HCT116 (cell line): ENCODE measurements at regions not wholly inside any gene's neighbourhood (a gene's known extent, or its start where the extent isn't known, plus 50 kb on each side); places are given as distances from the start of the nearest gene placed in this dataset.

ENCODE experiments used
- ATAC-seq: fragments of 200-7000 bp; cut with Tn5 transposase; 2 replicates; pipeline ENCODE4 v1.9.1; 2020; ENCODE audit warnings: mild to moderate bottlenecking, moderate library complexity
- BruUV-seq: library from RNA; stranded (reverse); fragments of 400-500 nt; replicated peaks from 2 replicates; lab custom pipeline; 2021; lab: Mats Ljungman, UMichigan
- CTCF ChIA-PET: fragments of 300-600 bp; sonication (Branson Sonifier 250); formaldehyde crosslinking; loops from one replicate; lab custom pipeline; 2021; ENCODE audit warnings: antibody characterized with exemption; lab: Charles Lee
- POLR2A ChIA-PET: fragments of 300-600, 350-600 bp; sonication (Branson Sonifier 250); formaldehyde crosslinking; loops from one replicate; lab custom pipeline; 2021; ENCODE audit warnings: antibody characterized with exemption; lab: Charles Lee
- RAD21 ChIA-PET, 2 experiments: fragments of 300-600 bp; sonication (Branson Sonifier 250); formaldehyde crosslinking; loops; one replicate each; lab custom pipeline; 2023; ENCODE audit warnings: low total read pairs in 2 of 2; ENCODE audit not compliant: uncharacterized antibody in 2 of 2, unreplicated experiment in 2 of 2, low non-redundant PET in 1 of 2; lab: Charles Lee
- DNase-seq: peaks from one replicate; pipeline ENCODE4 v3.0.0-alpha.2; 2010; ENCODE audit warnings: low read depth, low spot score
- H2AFZ ChIP-seq: fragments of 200-600 bp; shearing (Covaris generic), sonication (generic); 2 replicates; pipeline ENCODE4 v1.6.1; 2017; ENCODE audit warnings: low read depth, mixed run types, mixed read lengths, antibody characterized with exemption, low read length; ENCODE audit not compliant: poor library complexity, severe bottlenecking
- H3K27ac ChIP-seq: 2 replicates; pipeline ENCODE4 v1.5.1; 2012; ENCODE audit warnings: low read depth, low read length
- H3K27me3 ChIP-seq: fragments of 200-600 bp; sonication (generic); 2 replicates; pipeline ENCODE4 v1.6.1; 2016; ENCODE audit warnings: mixed run types, low read length, mixed read lengths; ENCODE audit not compliant: insufficient read depth
- H3K36me3 ChIP-seq, 2 experiments: fragments of 200-500 bp in 1 of 2; fragments of 200-600 bp in 1 of 2; sonication (Bioruptor generic) in 1 of 2; sonication (generic) in 1 of 2; 2 replicates each; pipeline versions ENCODE4 v1.5.1 to v1.6.1; 2014 to 2016; ENCODE audit warnings: low read length in 2 of 2, inconsistent platforms in 1 of 2, mixed read lengths in 1 of 2, mixed run types in 1 of 2; ENCODE audit not compliant: insufficient read depth in 2 of 2, control insufficient read depth in 1 of 2
- H3K4me1 ChIP-seq, 2 experiments: fragments of 200-600 bp in 1 of 2; sonication (generic) in 1 of 2; 2 replicates each; pipeline versions ENCODE4 v1.5.1 to v1.6.1; 2012 to 2017; ENCODE audit warnings: low read length in 2 of 2, inconsistent platforms in 1 of 2, mild to moderate bottlenecking in 1 of 2, mixed read lengths in 1 of 2, mixed run types in 1 of 2, moderate library complexity in 1 of 2; ENCODE audit not compliant: insufficient read depth in 2 of 2, control insufficient read depth in 1 of 2
- H3K4me2 ChIP-seq: fragments of 200-600 bp; sonication (generic); 2 replicates; pipeline ENCODE4 v1.6.1; 2017; ENCODE audit warnings: mixed run types, low read length, mixed read lengths
- H3K4me3 ChIP-seq, 2 experiments: fragments of 200-600 bp in 1 of 2; sonication (generic) in 1 of 2; replicated peaks in 1 of 2; 2 replicates each; pipeline ENCODE4 v1.5.1; 2011 to 2016; ENCODE audit warnings: low read length in 2 of 2, control low read depth in 1 of 2, low read depth in 1 of 2, mild to moderate bottlenecking in 1 of 2, mixed read lengths in 1 of 2, mixed run types in 1 of 2
- H3K79me2 ChIP-seq: fragments of 200-600 bp; sonication (generic); 2 replicates; pipeline ENCODE4 v1.6.1; 2017; ENCODE audit warnings: mild to moderate bottlenecking, mixed run types, low read length, moderate library complexity, mixed read lengths; ENCODE audit not compliant: insufficient read depth
- H3K9ac ChIP-seq: fragments of 200-600 bp; sonication (generic); 2 replicates; pipeline ENCODE4 v1.6.1; 2016; ENCODE audit warnings: low read length, mixed read lengths
- H3K9me2 ChIP-seq: fragments of 200-600 bp; sonication (generic), shearing (Covaris generic); 2 replicates; pipeline ENCODE4 v1.6.1; 2017; ENCODE audit warnings: mixed run types, mild to moderate bottlenecking, moderate library complexity; ENCODE audit not compliant: insufficient read depth
- H3K9me3 ChIP-seq, 2 experiments: fragments of 200-500 bp in 1 of 2; fragments of 200-600 bp in 1 of 2; sonication (Bioruptor generic) in 1 of 2; sonication (generic) in 1 of 2; 2 replicates each; pipeline ENCODE4 v1.6.1; 2014 to 2017; ENCODE audit warnings: low read length in 2 of 2, mixed read lengths in 2 of 2, inconsistent platforms in 1 of 2, low read depth in 1 of 2, mild to moderate bottlenecking in 1 of 2, mixed run types in 1 of 2, moderate library complexity in 1 of 2; ENCODE audit not compliant: control insufficient read depth in 1 of 2, insufficient read depth in 1 of 2
- H4K20me1 ChIP-seq: fragments of 200-600 bp; sonication (generic), shearing (Covaris generic); 2 replicates; pipeline ENCODE4 v1.6.1; 2017; ENCODE audit warnings: mixed run types, mild to moderate bottlenecking, moderate library complexity; ENCODE audit not compliant: insufficient read depth
- CEBPB ChIP-seq: IDR thresholded peaks from 2 replicates; pipeline ENCODE4 v1.6.1; 2012; ENCODE audit warnings: low read depth
- CTCF ChIP-seq, 3 experiments: fragments of 200-600 bp in 1 of 3; sonication (generic) in 1 of 3; IDR thresholded peaks in 2 of 3; conservative IDR thresholded peaks in 1 of 3; 2 replicates each; pipeline ENCODE4 v1.5.1; 2012 to 2017; ENCODE audit warnings: low read depth in 2 of 3, low read length in 2 of 3, antibody characterized with exemption in 1 of 3, borderline replicate concordance in 1 of 3, control low read depth in 1 of 3, mild to moderate bottlenecking in 1 of 3, mixed read lengths in 1 of 3, mixed run types in 1 of 3, moderate library complexity in 1 of 3; ENCODE audit not compliant: insufficient read depth in 1 of 3
- EZH2 ChIP-seq: fragments of 200-600 bp; sonication (generic); IDR thresholded peaks from 2 replicates; pipeline ENCODE4 v1.6.1; 2017; ENCODE audit warnings: antibody characterized with exemption, mixed run types
- JUND ChIP-seq: IDR thresholded peaks from 2 replicates; pipeline ENCODE4 v1.6.1; 2012
- MAX ChIP-seq: IDR thresholded peaks from 2 replicates; pipeline ENCODE4 v1.6.1; 2012
- SIN3A ChIP-seq: IDR thresholded peaks from 2 replicates; pipeline ENCODE4 v1.6.1; 2012; ENCODE audit warnings: low read depth
- SP1 ChIP-seq: IDR thresholded peaks from 2 replicates; pipeline ENCODE4 v1.6.1; 2012; ENCODE audit warnings: low read depth
- TCF7L2 ChIP-seq: IDR thresholded peaks from 2 replicates; pipeline ENCODE4 v1.7.0; 2011; ENCODE audit warnings: borderline replicate concordance, inconsistent platforms; ENCODE audit not compliant: insufficient read depth, insufficient read length; ENCODE audit errors: extremely low read depth
- ZBTB33 ChIP-seq: IDR thresholded peaks from 2 replicates; pipeline ENCODE4 v1.6.1; 2011; ENCODE audit warnings: mild to moderate bottlenecking, low read length, moderate library complexity; ENCODE audit not compliant: insufficient replicate concordance; ENCODE audit errors: extremely low read depth
- ZFX ChIP-seq: fragments of 450-650 bp; IDR thresholded peaks from 2 replicates; pipeline ENCODE4 v1.6.1; 2017
- intact Hi-C: fragments of 100-400 bp; cut with micrococcal nuclease; formaldehyde crosslinking; loops from 2 replicates; pipeline ENCODE4 v1.10.0; 2022

GRCh38 chr4:138013625-138014024, 228.5 kb downstream of the SLC7A11 start:
- no peaks in the 10 kb centered on the region for H3K4me1 ChIP-seq
- BruUV-seq: no TSS peak
- no peak for TF ChIP-seq SP1
- H3K36me3 ChIP-seq: no peaks in the 10 kb centered on the region
- H3K9ac ChIP-seq: no peak overlapping the region
- H2AFZ ChIP-seq: no peak overlapping the region
- H3K9me2 ChIP-seq: no peaks in the 10 kb centered on the region
- no peaks in the 10 kb centered on the region for H3K79me2 ChIP-seq
- ChIA-PET RAD21 (no interaction called here), CTCF (no interaction called here), POLR2A (no interaction called here)
- no peak for ATAC-seq
- no peak overlapping the region for H3K27ac ChIP-seq
- H4K20me1 ChIP-seq: no peaks in the 10 kb centered on the region; the same call in 1 of the 2 replicates
- H3K4me3 ChIP-seq: no peak overlapping the region
- no peak overlapping the region for H3K4me2 ChIP-seq
- intact Hi-C loops: no loop called here
- H3K9me3 ChIP-seq: no peaks in the 10 kb centered on the region
- H3K27me3 ChIP-seq: no peaks in the 10 kb centered on the region
- DNase-seq: no peak

GRCh38 chr4:138010639-138011038, 231.5 kb downstream of the SLC7A11 start:
- Histone ChIP-seq H3K4me3 (no peak overlapping the region), H3K27me3 (no peaks in the 10 kb centered on the region), H3K4me2 (no peak overlapping the region), H3K36me3 (no peaks in the 10 kb centered on the region), H3K9ac (no peak overlapping the region), H2AFZ (no peak overlapping the region), H3K9me2 (no peaks in the 10 kb centered on the region), H3K9me3 (no peaks in the 10 kb centered on the region), H3K4me1 (no peaks in the 10 kb centered on the region), H4K20me1 (no peaks in the 10 kb centered on the region; the same call in 1 of the 2 replicates), H3K27ac (no peak overlapping the region), H3K79me2 (no peaks in the 10 kb centered on the region)
- ATAC-seq: no peak
- ChIA-PET POLR2A (no interaction called here), CTCF (no interaction called here), RAD21 (no interaction called here)
- DNase-seq: no peak
- BruUV-seq: no TSS peak
- TF ChIP-seq CEBPB (no peak), TCF7L2 (no peak), ZBTB33 (no peak), MAX (no peak), ZFX (no peak), CTCF (IDR thresholded peaks at IDR 0.05 in 2 of 3, conservative IDR thresholded peaks at IDR 0.05 in 1 of 3; ENCODE audit: borderline replicate concordance in 1 of 3, insufficient read depth in 1 of 3, low read depth in 2 of 3, low read length in 2 of 3) (no peak), EZH2 (no peak), JUND (no peak), SIN3A (no peak)
- intact Hi-C loops: no loop called here
